Mucosa of rectum (tissue), 2 donors: ENCODE measurements at regions not wholly inside any gene's neighbourhood (a gene's known extent, or its start where the extent isn't known, plus 50 kb on each side); places are given as distances from the start of the nearest gene placed in this dataset.

ENCODE experiments used
- H3K27ac ChIP-seq, 2 donors: one replicate each; pipeline ENCODE4 v1.7.0; 2013; ENCODE audit warnings: inconsistent platforms in 2 of 2, low read depth in 2 of 2, low read length in 2 of 2
- H3K27me3 ChIP-seq, 2 donors: one replicate each; pipeline ENCODE4 v1.7.0; 2013; ENCODE audit warnings: low read length in 2 of 2; ENCODE audit not compliant: control insufficient read depth in 2 of 2, insufficient read depth in 2 of 2
- H3K36me3 ChIP-seq, 2 donors: one replicate each; pipeline ENCODE4 v1.7.0; 2013; ENCODE audit warnings: low read length in 2 of 2; ENCODE audit not compliant: control insufficient read depth in 2 of 2, insufficient read depth in 2 of 2
- H3K4me1 ChIP-seq, 2 donors: one replicate each; pipeline ENCODE4 v1.7.0; 2013; ENCODE audit warnings: low read length in 2 of 2, mild to moderate bottlenecking in 1 of 2; ENCODE audit not compliant: control insufficient read depth in 2 of 2, insufficient read depth in 2 of 2
- H3K4me3 ChIP-seq, 2 donors: one replicate each; pipeline ENCODE4 v1.7.0; 2013; ENCODE audit warnings: low read length in 2 of 2
- H3K9ac ChIP-seq, 2 donors: one replicate each; pipeline ENCODE4 v1.7.0; 2013; ENCODE audit warnings: low read length in 2 of 2, low read depth in 1 of 2, mild to moderate bottlenecking in 1 of 2
- H3K9me3 ChIP-seq, 2 donors: one replicate each; pipeline ENCODE4 v1.7.0; 2013; ENCODE audit warnings: low read length in 2 of 2; ENCODE audit not compliant: control insufficient read depth in 2 of 2
- donor health status: healthy.
- donor health status: Normal muscosa, but diverticular disease.

GRCh38 chr10:33406596-33406995, 72.1 kb upstream of the NRP1 start:
- no peaks in the 10 kb centered on the region for H3K4me1 ChIP-seq
- no peak overlapping the region for H3K9ac ChIP-seq
- H3K4me3 ChIP-seq, result no peak overlapping the region
- H3K27ac ChIP-seq, result no peak overlapping the region
- H3K9me3 ChIP-seq, result no peaks in the 10 kb centered on the region
- no peaks in the 10 kb centered on the region for H3K36me3 ChIP-seq
- no peaks in the 10 kb centered on the region for H3K27me3 ChIP-seq

GRCh38 chr10:33402220-33403073, 68.0 kb upstream of the NRP1 start:
- Histone ChIP-seq H3K27me3 (no peaks in the 10 kb centered on the region), H3K9ac (no peak overlapping the region), H3K4me3 (no peak overlapping the region), H3K9me3 (no peaks in the 10 kb centered on the region), H3K27ac (no peak overlapping the region), H3K36me3 (no peaks in the 10 kb centered on the region), H3K4me1 (no peaks in the 10 kb centered on the region)

GRCh38 chr10:33401300-33401699, 66.8 kb upstream of the NRP1 start:
- no peaks in the 10 kb centered on the region for H3K4me1 ChIP-seq
- no peaks in the 10 kb centered on the region for H3K36me3 ChIP-seq
- H3K9ac ChIP-seq, result no peak overlapping the region
- H3K27me3 ChIP-seq, result no peaks in the 10 kb centered on the region
- H3K4me3 ChIP-seq, result no peak overlapping the region
- no peak overlapping the region for H3K27ac ChIP-seq
- H3K9me3 ChIP-seq, result no peaks in the 10 kb centered on the region

GRCh38 chr10:33398796-33399195, 64.3 kb upstream of the NRP1 start:
- Histone ChIP-seq H3K4me1 (no peaks in the 10 kb centered on the region), H3K27me3 (no peaks in the 10 kb centered on the region), H3K27ac (no peak overlapping the region), H3K4me3 (no peak overlapping the region), H3K9me3 (no peaks in the 10 kb centered on the region), H3K36me3 (no peaks in the 10 kb centered on the region), H3K9ac (no peak overlapping the region)

GRCh38 chr10:33396938-33397337, 62.5 kb upstream of the NRP1 start:
- Histone ChIP-seq H3K9me3 (no peaks in the 10 kb centered on the region), H3K36me3 (no peaks in the 10 kb centered on the region), H3K27ac (no peak overlapping the region), H3K27me3 (peaks cover 0 to 2% of the 10 kb centered on the region in 2 donors), H3K9ac (no peak overlapping the region), H3K4me1 (no peaks in the 10 kb centered on the region), H3K4me3 (no peak overlapping the region)

GRCh38 chr10:33396279-33396678, 61.8 kb upstream of the NRP1 start:
- Histone ChIP-seq H3K9me3 (no peaks in the 10 kb centered on the region), H3K9ac (no peak overlapping the region), H3K36me3 (no peaks in the 10 kb centered on the region), H3K27me3 (peaks cover 0 to 2% of the 10 kb centered on the region in 2 donors), H3K27ac (no peak overlapping the region), H3K4me3 (no peak overlapping the region), H3K4me1 (no peaks in the 10 kb centered on the region)

- Histone ChIP-seq H3K36me3 (no peaks in the 10 kb centered on the region), H3K9me3 (no peaks in the 10 kb centered on the region), H3K9ac (no peak overlapping the region), H3K27me3 (peaks cover 0 to 2% of the 10 kb centered on the region in 2 donors), H3K4me3 (no peak overlapping the region), H3K4me1 (no peaks in the 10 kb centered on the region), H3K27ac (no peak overlapping the region)
Measured at GRCh38 chr10:33395201-33395600, 60.7 kb upstream of the NRP1 start.

- no peaks in the 10 kb centered on the region for H3K9me3 ChIP-seq
- no peaks in the 10 kb centered on the region for H3K36me3 ChIP-seq
- no peak overlapping the region for H3K4me3 ChIP-seq
- no peak overlapping the region for H3K9ac ChIP-seq
- H3K27ac ChIP-seq, result no peak overlapping the region
- H3K27me3 ChIP-seq, result peaks cover 0 to 2% of the 10 kb centered on the region in 2 donors
- no peaks in the 10 kb centered on the region for H3K4me1 ChIP-seq
Measured at GRCh38 chr10:33392706-33393105, 58.2 kb upstream of the NRP1 start.

- Histone ChIP-seq H3K27ac (no peak overlapping the region), H3K36me3 (no peaks in the 10 kb centered on the region)
Measured at GRCh38 chr10:33391611-33392465, 57.4 kb upstream of the NRP1 start.

GRCh38 chr10:33390046-33390445, 55.6 kb upstream of the NRP1 start:
- H3K4me1 ChIP-seq, result no peaks in the 10 kb centered on the region
- peaks cover 0 to 2% of the 10 kb centered on the region in 2 donors for H3K27me3 ChIP-seq
- H3K9me3 ChIP-seq, result no peaks in the 10 kb centered on the region
- H3K9ac ChIP-seq, result no peak overlapping the region
- H3K36me3 ChIP-seq, result no peaks in the 10 kb centered on the region
- no peak overlapping the region for H3K4me3 ChIP-seq
- H3K27ac ChIP-seq, result no peak overlapping the region

More at GRCh38 chr10:33391611-33392465, 57.4 kb upstream of the NRP1 start:
- no peak overlapping the region for H3K4me3 ChIP-seq
- peaks cover 0 to 2% of the 10 kb centered on the region in 2 donors for H3K27me3 ChIP-seq
- no peaks in the 10 kb centered on the region for H3K4me1 ChIP-seq
- H3K9ac ChIP-seq, result no peak overlapping the region
- H3K9me3 ChIP-seq, result no peaks in the 10 kb centered on the region
